Endodermal cell (in vitro differentiated cells): ENCODE measurements at regions not wholly inside any gene's neighbourhood (a gene's known extent, or its start where the extent isn't known, plus 50 kb on each side); places are given as distances from the start of the nearest gene placed in this dataset.

Experiments used
- DNase-seq: peaks from one replicate; pipeline ENCODE4 v3.0.0-alpha.2; 2017
- H3K27ac ChIP-seq: 2 replicates; pipeline ENCODE4 v1.5.1; 2013; ENCODE audit warnings: mild to moderate bottlenecking, low read depth, low read length, moderate library complexity
- H3K27me3 ChIP-seq: 2 replicates; pipeline ENCODE4 v1.6.1; 2013; ENCODE audit warnings: mild to moderate bottlenecking, low read length, moderate library complexity; ENCODE audit not compliant: insufficient read depth, control insufficient read depth, poor library complexity, severe bottlenecking
- H3K36me3 ChIP-seq: 2 replicates; pipeline ENCODE4 v1.7.0; 2013; ENCODE audit warnings: mild to moderate bottlenecking, low read length, moderate library complexity; ENCODE audit not compliant: control insufficient read depth, insufficient read depth
- H3K4me1 ChIP-seq: one replicate; pipeline ENCODE4 v1.7.0; 2013; ENCODE audit warnings: low read length; ENCODE audit not compliant: control insufficient read depth, insufficient read depth
- H3K4me3 ChIP-seq: 2 replicates; pipeline ENCODE4 v1.5.1; 2013; ENCODE audit warnings: mild to moderate bottlenecking, low read length, moderate library complexity
- H3K9ac ChIP-seq: 2 replicates; pipeline ENCODE4 v1.6.1; 2013; ENCODE audit warnings: mild to moderate bottlenecking, low read length, moderate library complexity; ENCODE audit not compliant: poor library complexity, severe bottlenecking; ENCODE audit errors: extremely low read depth
- H3K9me3 ChIP-seq: 2 replicates; pipeline ENCODE4 v1.6.1; 2013; ENCODE audit warnings: mild to moderate bottlenecking, low read length, moderate library complexity; ENCODE audit not compliant: control insufficient read depth
- H3K27ac Mint-ChIP-seq: 2 replicates; pipeline ENCODE4 v1.8.0; 2020; ENCODE audit warnings: mixed read lengths
- H3K27me3 Mint-ChIP-seq: 2 replicates; pipeline ENCODE4 v1.8.0; 2021; ENCODE audit warnings: mild to moderate bottlenecking, mixed read lengths; ENCODE audit not compliant: insufficient read depth
- H3K36me3 Mint-ChIP-seq: 2 replicates; pipeline ENCODE4 v1.8.0; 2020; ENCODE audit warnings: low read depth, mixed read lengths
- H3K4me1 Mint-ChIP-seq: 2 replicates; pipeline ENCODE4 v1.8.0; 2020; ENCODE audit warnings: mixed read lengths
- H3K4me3 Mint-ChIP-seq: 2 replicates; pipeline ENCODE4 v1.8.0; 2020; ENCODE audit warnings: mild to moderate bottlenecking, moderate library complexity, mixed read lengths
- H3K9me3 Mint-ChIP-seq: 2 replicates; pipeline ENCODE4 v1.8.0; 2020; ENCODE audit warnings: mild to moderate bottlenecking, mixed read lengths
- CTCF ChIP-seq: fragments of 200-600 bp; sonication (generic); conservative IDR thresholded peaks from 2 replicates; pipeline ENCODE4 v1.5.0; 2021; ENCODE audit warnings: antibody characterized with exemption, mild to moderate bottlenecking
- WGBS, 2 experiments: methylation state at CpG; one replicate each; pipeline versions ENCODE4 v1.1.5 to v1.1.7; 2013; ENCODE audit warnings: missing lambda C conversion rate in 2 of 2, mixed read lengths in 1 of 2; ENCODE audit not compliant: insufficient coverage in 1 of 2, insufficient read length in 1 of 2; 5-methylcytosine and 5-hydroxymethylcytosine counted together

- Mint-ChIP-seq H3K4me1 (no peaks in the 10 kb centered on the region), H3K27me3 (peaks cover 3% of the 10 kb centered on the region), H3K9me3 (peaks cover 14% of the 10 kb centered on the region), H3K4me3 (no peak overlapping the region), H3K27ac (no peak overlapping the region), H3K36me3 (no peaks in the 10 kb centered on the region)
- Histone ChIP-seq H3K4me3 (no peak overlapping the region), H3K4me1 (no peaks in the 10 kb centered on the region), H3K9ac (no peak overlapping the region), H3K9me3 (no peaks in the 10 kb centered on the region), H3K27me3 (no peaks in the 10 kb centered on the region), H3K27ac (no peak overlapping the region), H3K36me3 (no peaks in the 10 kb centered on the region)
- no peak for DNase-seq
- 81 to 85% methylated on average over 13 to 20 of the region's 20 CpGs for WGBS, 2 experiments
- no peak for TF ChIP-seq CTCF
Measured at GRCh38 chr18:78634061-78634696, 345.4 kb upstream of the SALL3 start.

GRCh38 chr18:78635093-78635800, 344.4 kb upstream of the SALL3 start:
- Mint-ChIP-seq H3K9me3 (peaks cover 8% of the 10 kb centered on the region), H3K36me3 (no peaks in the 10 kb centered on the region), H3K27me3 (peaks cover 3% of the 10 kb centered on the region), H3K4me1 (peaks cover under 1% of the 10 kb centered on the region), H3K4me3 (no peak overlapping the region), H3K27ac (no peak overlapping the region)
- Histone ChIP-seq H3K4me3 (no peak overlapping the region), H3K4me1 (no peaks in the 10 kb centered on the region), H3K27ac (no peak overlapping the region), H3K36me3 (no peaks in the 10 kb centered on the region), H3K27me3 (no peaks in the 10 kb centered on the region), H3K9ac (no peak overlapping the region), H3K9me3 (no peaks in the 10 kb centered on the region)
- 93 to 94% methylated on average over 16 to 29 of the region's 29 CpGs for WGBS, 2 experiments
- no peak for DNase-seq
- no peak for TF ChIP-seq CTCF

GRCh38 chr18:78636260-78636659, 343.4 kb upstream of the SALL3 start:
- Histone ChIP-seq H3K9ac (no peak overlapping the region), H3K27ac (no peak overlapping the region), H3K27me3 (no peaks in the 10 kb centered on the region), H3K36me3 (no peaks in the 10 kb centered on the region), H3K4me3 (no peak overlapping the region), H3K4me1 (no peaks in the 10 kb centered on the region), H3K9me3 (no peaks in the 10 kb centered on the region)
- no peaks in the 10 kb centered on the region for H3K36me3 Mint-ChIP-seq
- WGBS, 2 experiments = 87 to 95% methylated on average over 2 of the region's 2 CpGs
- TF ChIP-seq CTCF = no peak
- H3K4me1 Mint-ChIP-seq = peaks cover 5% of the 10 kb centered on the region
- no peak overlapping the region for H3K27ac Mint-ChIP-seq
- no peak for DNase-seq
- no peak overlapping the region for H3K4me3 Mint-ChIP-seq
- peaks cover 4% of the 10 kb centered on the region for H3K9me3 Mint-ChIP-seq
- peaks cover 3% of the 10 kb centered on the region for H3K27me3 Mint-ChIP-seq
